Esophagus muscularis mucosa (tissue), 4 donors: ENCODE measurements at regions not wholly inside any gene's neighbourhood (a gene's known extent, or its start where the extent isn't known, plus 50 kb on each side); places are given as distances from the start of the nearest gene placed in this dataset.

Experiments
- EP300 ChIP-seq: sonication (generic); formaldehyde crosslinking; IDR thresholded peaks from one replicate; pipeline ENCODE4 v1.6.1; 2017; ENCODE audit warnings: antibody characterized with exemption
- POLR2A ChIP-seq: fragments of 450-650 bp; IDR thresholded peaks from one replicate; pipeline ENCODE4 v1.6.1; 2017; ENCODE audit warnings: antibody characterized with exemption, moderate library complexity, mild to moderate bottlenecking, low read depth
- POLR2AphosphoS5 ChIP-seq, 2 donors: sonication (generic); formaldehyde crosslinking; IDR thresholded peaks; one replicate each; pipeline ENCODE4 v1.6.1; 2017; ENCODE audit warnings: antibody characterized with exemption in 2 of 2
- TF ChIP-seq, protein P1 (sequence below), 3 experiments: fragments of 200-600 bp in 2 of 3; fragments of 450-650 bp in 1 of 3; sonication (generic) in 2 of 3; IDR thresholded peaks; one replicate each; pipeline ENCODE4 v1.5.1; 2017 to 2019; ENCODE audit warnings: antibody characterized with exemption in 3 of 3, mild to moderate bottlenecking in 2 of 3, moderate library complexity in 1 of 3

- TF ChIP-seq, protein P1, sequence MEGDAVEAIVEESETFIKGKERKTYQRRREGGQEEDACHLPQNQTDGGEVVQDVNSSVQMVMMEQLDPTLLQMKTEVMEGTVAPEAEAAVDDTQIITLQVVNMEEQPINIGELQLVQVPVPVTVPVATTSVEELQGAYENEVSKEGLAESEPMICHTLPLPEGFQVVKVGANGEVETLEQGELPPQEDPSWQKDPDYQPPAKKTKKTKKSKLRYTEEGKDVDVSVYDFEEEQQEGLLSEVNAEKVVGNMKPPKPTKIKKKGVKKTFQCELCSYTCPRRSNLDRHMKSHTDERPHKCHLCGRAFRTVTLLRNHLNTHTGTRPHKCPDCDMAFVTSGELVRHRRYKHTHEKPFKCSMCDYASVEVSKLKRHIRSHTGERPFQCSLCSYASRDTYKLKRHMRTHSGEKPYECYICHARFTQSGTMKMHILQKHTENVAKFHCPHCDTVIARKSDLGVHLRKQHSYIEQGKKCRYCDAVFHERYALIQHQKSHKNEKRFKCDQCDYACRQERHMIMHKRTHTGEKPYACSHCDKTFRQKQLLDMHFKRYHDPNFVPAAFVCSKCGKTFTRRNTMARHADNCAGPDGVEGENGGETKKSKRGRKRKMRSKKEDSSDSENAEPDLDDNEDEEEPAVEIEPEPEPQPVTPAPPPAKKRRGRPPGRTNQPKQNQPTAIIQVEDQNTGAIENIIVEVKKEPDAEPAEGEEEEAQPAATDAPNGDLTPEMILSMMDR (IDR thresholded peaks at IDR 0.05) = peak; percentile 27 to 53 (median 29)
- TF ChIP-seq POLR2AphosphoS5 (IDR thresholded peaks at IDR 0.05) (no peak), POLR2A (no peak), EP300 (no peak)
Observed at GRCh38 chr7:148941598-148942275, 57.6 kb upstream of the EZH2 start.
